ENCODE measurements at regions not wholly inside any gene's neighbourhood (a gene's known extent, or its start where the extent isn't known, plus 50 kb on each side); places are given as distances from the start of the nearest gene placed in this dataset.

DNA sequence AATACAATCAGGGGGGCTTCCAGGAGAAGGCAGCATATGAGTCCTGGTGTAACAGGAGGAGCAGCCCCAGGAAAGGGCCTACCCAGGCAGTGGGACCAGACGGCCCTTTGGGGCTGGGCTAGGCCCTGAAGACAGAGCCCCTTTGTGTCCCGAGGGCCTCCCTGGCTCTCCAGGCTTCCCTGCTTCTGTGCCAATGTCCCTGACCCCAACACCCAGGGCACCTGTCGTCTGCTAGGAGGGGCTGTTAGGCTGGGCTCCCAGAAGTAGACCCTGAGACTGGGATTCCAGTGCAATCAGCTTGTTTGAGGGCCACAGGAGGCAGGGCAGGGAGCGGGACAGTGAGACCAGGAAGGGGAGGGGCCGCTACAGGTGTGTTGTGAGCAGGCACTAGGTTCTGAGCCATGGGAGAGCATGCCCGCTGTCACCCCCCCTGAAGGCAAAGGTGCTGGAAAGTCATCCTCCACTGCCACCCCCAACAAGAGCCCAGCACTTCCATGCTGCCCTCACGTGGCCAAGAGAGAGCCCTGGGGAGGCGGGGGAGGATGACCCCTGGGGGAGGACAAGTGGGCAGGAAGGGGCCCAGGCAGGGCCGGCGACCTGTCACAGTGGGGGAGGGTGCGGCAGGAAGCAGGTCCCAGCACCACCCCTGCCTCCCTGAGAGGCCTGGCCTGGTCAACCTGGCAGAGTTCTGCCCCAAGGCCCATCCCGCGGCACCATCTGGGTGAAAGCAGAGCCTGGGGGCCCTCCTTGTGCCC is 64.8 kb downstream of the ADRA2C start:
- DNase-seq (ENCODE audit: low read depth in 4 of 4, low spot score in 2 of 4) = no peak

DNA sequence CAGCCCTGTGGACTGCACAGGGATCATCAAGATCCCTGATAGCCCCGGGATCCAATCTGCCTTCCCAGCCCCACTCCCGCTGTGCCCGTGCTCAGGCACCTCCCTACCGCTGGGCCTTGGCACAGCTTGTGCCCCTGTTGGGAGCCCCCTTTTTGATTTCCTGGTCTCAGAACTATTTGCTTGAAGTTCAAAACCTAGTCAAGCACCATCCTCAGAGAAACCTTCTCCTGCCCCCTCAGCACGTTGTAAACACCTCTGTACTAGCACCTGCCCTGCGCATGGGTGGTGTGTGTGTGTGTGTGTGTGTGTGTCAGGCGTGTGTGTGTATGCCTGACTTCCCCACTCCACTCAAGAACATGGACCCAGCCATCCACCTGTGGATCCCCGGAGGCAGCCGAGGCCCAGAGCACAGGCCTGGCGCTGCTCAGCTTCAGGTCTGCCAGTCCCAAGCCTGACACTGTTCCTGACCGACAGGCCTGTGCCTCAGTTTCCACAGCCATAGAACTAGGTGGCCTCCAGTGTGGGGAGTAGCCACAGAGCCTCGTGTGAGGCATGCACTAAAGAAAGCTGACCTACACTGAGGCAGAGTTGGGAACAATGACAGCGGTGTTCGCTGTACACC is 65.5 kb downstream of the ADRA2C start:
- no peak for DNase-seq (ENCODE audit: low read depth in 4 of 4, low spot score in 2 of 4)

DNA sequence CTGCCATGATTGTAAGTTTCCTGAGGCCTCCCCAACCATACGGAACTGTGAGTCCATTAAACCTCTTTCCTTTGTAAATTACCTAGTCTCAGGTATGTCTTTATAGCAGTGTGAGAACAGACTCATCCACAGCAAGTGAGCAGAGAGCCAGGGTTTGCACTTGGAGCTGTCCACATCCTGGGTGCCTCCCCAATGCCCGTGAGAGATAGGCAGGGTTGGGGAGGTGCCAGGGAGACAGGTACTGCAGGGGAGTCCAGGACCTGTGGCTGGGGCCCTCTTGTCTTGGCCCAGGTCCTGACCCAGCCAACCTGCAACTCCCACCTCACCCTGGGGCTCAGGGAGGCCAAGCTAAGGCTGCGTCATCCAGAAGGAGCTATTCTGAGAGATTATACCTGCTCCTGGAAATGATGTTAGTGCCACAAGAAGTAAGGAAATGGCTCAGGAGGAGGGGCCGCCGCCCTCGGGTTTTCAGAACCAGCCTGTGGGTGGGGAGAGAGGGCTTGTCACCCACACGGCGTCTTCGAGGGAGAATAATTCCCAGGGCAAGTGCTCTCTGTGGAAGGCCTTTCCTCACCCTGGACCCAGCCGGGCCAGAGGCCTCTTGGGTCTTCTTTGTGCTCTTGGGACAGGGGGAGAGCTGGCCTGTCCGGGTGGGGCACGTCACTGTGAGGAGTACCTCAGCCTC is 66.5 kb downstream of the ADRA2C start:
- DNase-seq (ENCODE audit: low read depth in 4 of 4, low spot score in 2 of 4) = no peak

DNA sequence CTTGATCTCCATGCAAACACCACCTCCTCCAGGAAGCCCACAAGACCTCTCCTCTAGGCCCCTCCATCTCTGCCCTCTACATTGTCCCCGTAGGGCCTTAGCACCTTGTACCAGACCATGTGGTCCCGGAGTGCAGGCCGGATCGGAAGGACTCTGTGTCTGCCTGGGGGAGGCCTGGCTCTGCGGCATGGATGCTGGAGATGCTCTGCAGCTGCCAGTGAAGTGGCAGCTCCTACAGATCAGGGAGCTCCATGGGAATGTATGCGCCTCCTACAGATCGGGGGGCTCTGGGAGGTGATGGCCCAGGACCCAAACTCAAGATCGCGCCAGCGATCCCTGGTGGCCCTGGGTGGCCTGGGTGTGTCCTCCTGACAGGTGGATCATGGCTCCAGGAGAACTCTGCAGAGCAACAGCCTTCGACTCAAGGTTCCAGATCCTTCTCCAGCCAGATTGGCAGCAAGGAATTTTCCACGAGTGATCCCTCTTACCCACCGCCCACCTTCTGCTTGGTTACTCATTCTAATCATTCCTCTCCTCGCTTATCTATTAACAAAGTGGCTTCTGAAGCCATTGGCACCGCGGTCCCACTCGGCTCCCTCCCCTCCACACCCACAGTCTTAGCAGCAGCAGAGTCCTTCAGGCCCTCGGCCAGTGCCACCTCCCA is 67.3 kb downstream of the ADRA2C start:
- no peak for DNase-seq (ENCODE audit: low read depth in 4 of 4, low spot score in 2 of 4)

- no peak for DNase-seq (ENCODE audit: low read depth in 4 of 4, low spot score in 2 of 4)
Observed at GRCh38 chr4:3834186-3834662, 68.0 kb downstream of the ADRA2C start.

GRCh38 chr4:3834663-3835521 is 68.7 kb downstream of the ADRA2C start:
- no peak for DNase-seq (ENCODE audit: low read depth in 4 of 4, low spot score in 2 of 4)

- no peak for DNase-seq (ENCODE audit: low read depth in 4 of 4, low spot score in 2 of 4)
Observed at GRCh38 chr4:3835527-3836405, 69.6 kb downstream of the ADRA2C start.

DNA sequence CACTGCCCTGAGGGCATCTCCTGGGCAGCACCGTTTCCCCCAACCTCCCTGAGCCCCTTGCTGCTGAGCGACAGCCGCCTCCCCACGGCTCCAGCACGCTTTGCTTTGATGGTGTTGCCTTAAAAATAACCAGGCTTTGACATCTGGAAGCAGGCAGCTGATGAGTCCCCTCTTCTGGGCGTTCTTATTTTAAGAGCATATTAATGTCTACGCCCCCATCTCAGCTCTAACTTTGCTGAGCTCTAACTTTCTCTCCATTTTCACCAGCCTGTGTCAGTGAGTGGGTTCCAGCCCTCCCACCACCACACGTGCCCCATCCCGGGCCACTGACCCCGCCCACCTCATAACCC is 70.2 kb downstream of the ADRA2C start:
- no peak for DNase-seq (ENCODE audit: low read depth in 4 of 4, low spot score in 2 of 4)

GRCh38 chr4:3836756-3837601 is 70.8 kb downstream of the ADRA2C start:
- DNase-seq (ENCODE audit: low read depth in 4 of 4, low spot score in 2 of 4) = no peak

DNA sequence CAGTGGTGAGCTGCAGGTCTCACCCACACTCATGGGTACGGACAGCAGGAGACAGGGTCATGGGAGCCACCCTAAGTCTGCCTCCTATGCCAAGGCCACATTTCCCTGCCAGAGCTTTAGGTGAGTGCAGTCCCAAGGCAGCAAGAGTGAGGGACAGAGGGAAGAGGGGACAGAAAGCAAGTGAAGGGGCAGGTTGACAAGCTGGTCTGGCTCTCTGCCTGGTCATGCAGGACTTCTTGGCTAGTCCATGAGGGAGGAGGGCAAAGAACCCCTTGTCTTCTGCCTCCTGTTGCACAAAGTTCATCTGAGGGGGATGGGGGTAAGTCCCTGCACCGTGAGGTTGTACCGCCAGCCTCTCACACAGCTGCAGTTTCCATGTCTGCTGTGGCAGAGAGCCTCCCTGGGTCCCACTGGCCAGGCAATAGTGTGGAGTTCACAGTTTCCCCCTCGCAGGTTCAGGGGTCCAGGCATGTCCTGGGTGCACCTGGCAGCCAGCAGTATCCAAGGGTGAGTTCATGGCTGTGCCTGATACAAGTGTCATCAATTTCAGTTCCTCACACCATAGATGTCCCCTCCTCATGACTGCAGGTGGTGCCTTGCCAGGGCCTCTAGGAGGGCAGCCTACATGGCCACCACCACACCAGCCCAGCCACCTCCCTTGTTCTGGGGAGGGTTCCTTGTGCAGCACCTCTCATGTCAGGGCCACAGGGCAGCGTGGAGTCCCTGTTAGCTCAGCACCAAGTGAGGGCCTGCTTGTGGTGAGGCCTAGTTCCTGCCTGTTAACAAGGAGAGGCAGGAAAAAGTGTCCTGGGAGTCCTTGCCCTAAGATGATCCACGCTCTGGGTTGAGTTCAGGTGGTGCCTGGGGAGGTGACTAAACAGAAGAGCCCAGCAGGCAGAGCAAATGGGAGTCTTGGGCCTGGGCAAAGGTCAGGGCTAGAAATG is 72.5 kb downstream of the ADRA2C start:
- no peak for DNase-seq (ENCODE audit: low read depth in 4 of 4, low spot score in 2 of 4)

DNA sequence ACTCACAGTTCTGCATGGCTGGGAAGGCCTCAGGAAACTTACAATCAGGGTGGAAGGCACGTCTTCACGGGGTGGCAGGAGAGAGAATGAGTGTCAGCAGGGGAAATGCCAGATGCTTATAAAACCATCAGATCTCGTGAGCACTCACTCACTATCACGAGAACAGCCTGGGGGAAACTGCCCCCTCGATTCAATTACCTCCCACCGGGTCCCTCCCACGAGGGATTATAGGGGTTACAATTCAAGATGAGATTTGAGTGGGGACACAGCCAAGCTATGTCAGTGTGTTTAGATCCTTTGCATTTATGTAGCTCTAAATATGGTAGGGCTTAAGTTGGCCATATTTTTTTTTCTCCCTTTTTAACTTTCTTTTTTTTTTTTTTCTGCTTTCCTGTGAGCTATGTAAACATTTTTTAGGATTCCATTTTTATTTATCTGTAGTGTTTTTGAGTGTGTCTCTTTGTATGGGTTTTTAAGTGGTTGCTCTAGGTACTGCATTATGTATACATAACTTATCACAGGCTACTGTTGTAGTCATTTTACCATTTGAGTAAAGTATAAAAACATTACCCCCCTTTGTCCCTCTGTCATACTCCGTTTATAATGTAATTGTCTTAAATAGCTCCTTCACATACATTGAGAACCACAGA is 79.0 kb downstream of the ADRA2C start:
- DNase-seq (ENCODE audit: low read depth in 4 of 4, low spot score in 2 of 4) = no peak

GRCh38 chr4:3845744-3846429 is 79.7 kb downstream of the ADRA2C start:
- no peak for DNase-seq (ENCODE audit: low read depth in 4 of 4, low spot score in 2 of 4)

DNA sequence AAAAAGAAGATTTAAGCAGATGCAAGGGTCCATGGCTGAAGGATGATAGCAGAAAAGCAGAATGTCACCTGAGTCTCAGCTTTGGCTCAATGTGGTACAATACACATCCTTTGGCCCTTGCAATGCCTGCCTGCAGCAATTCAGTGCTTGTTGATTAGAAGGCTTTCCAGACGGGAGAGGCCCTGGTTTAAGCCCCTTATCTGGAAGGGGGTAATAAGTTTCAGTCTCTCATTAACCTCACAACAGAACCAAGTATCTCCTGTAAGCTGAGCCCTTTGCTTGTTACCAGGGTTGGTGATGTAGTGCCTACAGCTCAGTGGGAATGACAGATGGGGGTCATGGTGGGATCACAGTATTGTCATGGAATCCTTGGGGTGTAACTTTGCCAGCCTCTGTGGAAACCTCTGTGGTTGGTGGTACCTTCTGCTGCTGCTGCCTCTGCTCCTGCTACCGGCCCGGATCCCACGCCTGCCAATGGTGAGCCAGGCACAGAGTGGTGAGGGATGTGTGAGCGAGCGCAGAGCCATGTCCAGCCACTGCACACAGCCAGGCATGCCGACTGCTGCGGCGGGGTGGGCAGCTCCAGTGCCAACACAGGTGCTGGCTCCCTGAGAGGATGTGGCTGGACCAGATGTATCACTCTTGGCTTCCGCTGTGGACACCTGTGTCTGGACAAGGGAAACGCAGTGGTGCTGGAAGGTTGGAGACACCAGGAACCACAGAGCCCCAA is 81.2 kb downstream of the ADRA2C start:
- no peak for DNase-seq (ENCODE audit: low read depth in 4 of 4, low spot score in 2 of 4)

DNA sequence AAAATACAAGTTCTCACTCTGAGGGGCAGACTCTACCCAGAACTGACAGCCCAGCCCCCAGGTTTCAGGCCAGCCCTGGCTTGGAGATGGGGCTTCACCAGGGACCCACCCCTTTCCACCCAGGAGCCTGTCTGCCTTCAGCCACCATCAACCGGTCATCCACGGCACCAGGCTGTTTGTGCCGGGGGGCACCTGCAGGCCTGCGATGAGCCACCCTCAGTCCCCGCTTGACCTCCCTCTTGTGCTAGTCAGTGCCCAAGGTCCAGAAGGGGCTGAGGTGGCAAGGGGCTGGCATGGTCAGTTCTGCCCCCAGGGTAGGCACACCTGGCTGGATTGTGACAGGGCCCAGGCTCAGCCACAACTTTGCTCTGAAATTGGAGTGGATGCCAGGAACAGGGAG is 82.1 kb downstream of the ADRA2C start:
- DNase-seq (ENCODE audit: low read depth in 4 of 4, low spot score in 2 of 4) = no peak

DNA sequence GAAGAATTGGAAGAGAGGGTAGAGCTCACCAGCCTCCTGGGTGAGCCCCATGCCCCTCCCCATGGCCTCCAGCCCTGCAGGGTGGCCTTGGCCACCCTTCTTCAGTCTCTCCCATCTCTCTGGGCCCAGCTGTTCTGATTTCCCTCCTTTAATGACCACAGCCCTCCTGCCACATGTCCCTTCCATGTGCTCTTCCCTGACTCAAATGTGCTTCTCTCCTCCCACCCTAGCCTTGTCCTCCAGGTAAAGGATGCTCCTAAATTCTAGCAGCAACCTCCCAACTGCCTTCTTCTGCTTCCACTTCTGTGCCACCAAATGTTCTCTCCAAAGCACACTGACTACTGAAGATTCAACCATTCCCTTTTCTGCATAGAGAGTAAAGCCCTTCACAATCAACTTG is 83.0 kb downstream of the ADRA2C start:
- DNase-seq (ENCODE audit: low read depth in 4 of 4, low spot score in 2 of 4) = no peak

- no peak for DNase-seq (ENCODE audit: low read depth in 4 of 4, low spot score in 2 of 4)
Observed at GRCh38 chr4:3850128-3850527, 83.9 kb downstream of the ADRA2C start.
